RWPE2 (cell line): ENCODE measurements at regions not wholly inside any gene's neighbourhood (a gene's known extent, or its start where the extent isn't known, plus 50 kb on each side); places are given as distances from the start of the nearest gene placed in this dataset.
A peak's percentile ranks its signal among the peaks of the same experiment; 100 is the strongest.

Experiments used
- ATAC-seq: fragments of 200-7000 bp; cut with Tn5 transposase; 3 replicates; pipeline ENCODE4 v1.9.1; 2021; ENCODE audit warnings: low read depth
- DNase-seq: peaks from one replicate; pipeline ENCODE4 v3.0.0-alpha.2; 2020; ENCODE audit warnings: low spot score
- H3K27ac ChIP-seq: fragments of 450-650 bp; 2 replicates; pipeline ENCODE4 v1.5.1; 2017; ENCODE audit warnings: mild to moderate bottlenecking; ENCODE audit not compliant: poor library complexity, severe bottlenecking
- H3K27me3 ChIP-seq: fragments of 250-450 bp; sonication (Bioruptor Pico); 2 replicates; pipeline ENCODE4 v1.5.1; 2021; ENCODE audit warnings: mild to moderate bottlenecking, moderate library complexity; ENCODE audit not compliant: insufficient read depth, poor library complexity, severe bottlenecking
- H3K36me3 ChIP-seq: fragments of 250-450 bp; sonication (Bioruptor Pico); 2 replicates; pipeline ENCODE4 v1.5.1; 2020; ENCODE audit warnings: low read depth, mild to moderate bottlenecking, moderate library complexity
- H3K4me1 ChIP-seq: fragments of 250-450 bp; sonication (Bioruptor Pico); 2 replicates; pipeline ENCODE4 v1.5.1; 2021; ENCODE audit warnings: mild to moderate bottlenecking, moderate library complexity; ENCODE audit not compliant: insufficient read depth, poor library complexity, severe bottlenecking
- H3K4me3 ChIP-seq: fragments of 250-450 bp; sonication (Bioruptor Pico); 2 replicates; pipeline ENCODE4 v1.5.1; 2021; ENCODE audit warnings: mild to moderate bottlenecking, moderate library complexity; ENCODE audit not compliant: severe bottlenecking
- H3K9me3 ChIP-seq: fragments of 250-450 bp; sonication (Bioruptor Pico); 2 replicates; pipeline ENCODE4 v1.5.1; 2021; ENCODE audit warnings: mild to moderate bottlenecking, moderate library complexity; ENCODE audit not compliant: severe bottlenecking
- TF ChIP-seq, protein P1 (sequence below): fragments of 450-650 bp; IDR thresholded peaks from one replicate; pipeline ENCODE4 v1.5.1; 2017; ENCODE audit warnings: mild to moderate bottlenecking, moderate library complexity; ENCODE audit not compliant: poor library complexity, severe bottlenecking

- Histone ChIP-seq H3K9me3 (no peaks in the 10 kb centered on the region), H3K27ac (no peak overlapping the region), H3K4me3 (no peak overlapping the region), H3K4me1 (no peaks in the 10 kb centered on the region), H3K27me3 (peaks cover 18% of the 10 kb centered on the region), H3K36me3 (no peaks in the 10 kb centered on the region)
- TF ChIP-seq, protein P1, sequence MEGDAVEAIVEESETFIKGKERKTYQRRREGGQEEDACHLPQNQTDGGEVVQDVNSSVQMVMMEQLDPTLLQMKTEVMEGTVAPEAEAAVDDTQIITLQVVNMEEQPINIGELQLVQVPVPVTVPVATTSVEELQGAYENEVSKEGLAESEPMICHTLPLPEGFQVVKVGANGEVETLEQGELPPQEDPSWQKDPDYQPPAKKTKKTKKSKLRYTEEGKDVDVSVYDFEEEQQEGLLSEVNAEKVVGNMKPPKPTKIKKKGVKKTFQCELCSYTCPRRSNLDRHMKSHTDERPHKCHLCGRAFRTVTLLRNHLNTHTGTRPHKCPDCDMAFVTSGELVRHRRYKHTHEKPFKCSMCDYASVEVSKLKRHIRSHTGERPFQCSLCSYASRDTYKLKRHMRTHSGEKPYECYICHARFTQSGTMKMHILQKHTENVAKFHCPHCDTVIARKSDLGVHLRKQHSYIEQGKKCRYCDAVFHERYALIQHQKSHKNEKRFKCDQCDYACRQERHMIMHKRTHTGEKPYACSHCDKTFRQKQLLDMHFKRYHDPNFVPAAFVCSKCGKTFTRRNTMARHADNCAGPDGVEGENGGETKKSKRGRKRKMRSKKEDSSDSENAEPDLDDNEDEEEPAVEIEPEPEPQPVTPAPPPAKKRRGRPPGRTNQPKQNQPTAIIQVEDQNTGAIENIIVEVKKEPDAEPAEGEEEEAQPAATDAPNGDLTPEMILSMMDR, result no peak
- no peak for DNase-seq
- ATAC-seq, result no peak
Measured at GRCh38 chr9:75609401-75609800, 281.1 kb upstream of the PCSK5 start.

GRCh38 chr9:75610246-75610645, 280.2 kb upstream of the PCSK5 start:
- H3K9me3 ChIP-seq, result no peaks in the 10 kb centered on the region
- ATAC-seq, result no peak
- no peak overlapping the region for H3K4me3 ChIP-seq
- H3K27ac ChIP-seq, result no peak overlapping the region
- peaks cover 21% of the 10 kb centered on the region for H3K27me3 ChIP-seq
- H3K4me1 ChIP-seq, result no peaks in the 10 kb centered on the region
- no peaks in the 10 kb centered on the region for H3K36me3 ChIP-seq
- TF ChIP-seq, protein P1, result no peak
- DNase-seq, result no peak

GRCh38 chr9:75612205-75612604, 278.3 kb upstream of the PCSK5 start:
- ATAC-seq (no peak), DNase-seq (no peak)
- TF ChIP-seq, protein P1, result no peak
- no peak overlapping the region for H3K27ac ChIP-seq
- H3K4me1 ChIP-seq, result no peaks in the 10 kb centered on the region
- no peaks in the 10 kb centered on the region for H3K36me3 ChIP-seq
- no peak overlapping the region for H3K4me3 ChIP-seq
- no peaks in the 10 kb centered on the region for H3K9me3 ChIP-seq
- peaks cover 18% of the 10 kb centered on the region for H3K27me3 ChIP-seq

GRCh38 chr9:75612754-75613153, 277.7 kb upstream of the PCSK5 start:
- ATAC-seq, result no peak
- Histone ChIP-seq H3K4me1 (no peaks in the 10 kb centered on the region), H3K27ac (no peak overlapping the region), H3K36me3 (no peaks in the 10 kb centered on the region), H3K4me3 (no peak overlapping the region), H3K27me3 (peaks cover 18% of the 10 kb centered on the region), H3K9me3 (no peaks in the 10 kb centered on the region)
- DNase-seq, result no peak
- TF ChIP-seq, protein P1, result no peak

- TF ChIP-seq, protein P1, result no peak
- peaks cover 5% of the 10 kb centered on the region for H3K27me3 ChIP-seq
- ATAC-seq, result peak; percentile 61; the same call in 2 of the 3 replicates
- H3K4me3 ChIP-seq, result no peak overlapping the region
- no peaks in the 10 kb centered on the region for H3K36me3 ChIP-seq
- no peaks in the 10 kb centered on the region for H3K4me1 ChIP-seq
- DNase-seq, result no peak
- H3K27ac ChIP-seq, result no peak overlapping the region
- no peaks in the 10 kb centered on the region for H3K9me3 ChIP-seq
Measured at GRCh38 chr9:75615284-75615683, 275.2 kb upstream of the PCSK5 start.
